ENCODE measurements at regions not wholly inside any gene's neighbourhood (a gene's known extent, or its start where the extent isn't known, plus 50 kb on each side); places are given as distances from the start of the nearest gene placed in this dataset.
"Not testable (repeated sequence)": the region's sequence is repeated elsewhere in the genome, so short reads cannot be mapped to it uniquely, and the experiment has no call there.

DNA sequence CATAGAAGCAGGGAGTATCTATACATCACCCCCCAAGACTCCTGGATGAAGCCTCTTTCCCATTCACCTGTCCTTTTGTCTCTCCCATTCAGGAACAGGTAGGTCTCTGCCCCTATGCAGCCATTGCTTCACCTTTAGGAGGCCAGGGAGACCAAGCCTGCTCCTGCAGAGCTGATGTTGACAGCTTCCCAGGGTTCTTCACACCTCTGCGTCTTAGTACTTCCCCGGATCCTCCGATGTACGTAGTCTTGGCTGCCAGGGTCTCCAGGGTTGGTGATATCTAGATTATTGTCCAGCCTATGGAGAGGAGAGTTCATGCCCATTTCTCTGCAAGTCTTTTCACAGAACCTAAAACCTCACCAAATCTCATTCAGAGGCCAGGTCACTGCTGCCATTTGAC is 365.7 kb upstream of the KLF6 start:
- Histone ChIP-seq H3K9me3 (no peaks in the 10 kb centered on the region), H3K4me1 (no peaks in the 10 kb centered on the region), H3K4me3 (no peak overlapping the region), H3K36me3 (no peaks in the 10 kb centered on the region), H3K27ac (no peak overlapping the region), H3K27me3 (replicated peaks in 1 of 7) (no peaks in the 10 kb centered on the region)
- no peak for TF ChIP-seq POLR2A (IDR thresholded peaks at IDR 0.05)
- TF ChIP-seq, protein P1, sequence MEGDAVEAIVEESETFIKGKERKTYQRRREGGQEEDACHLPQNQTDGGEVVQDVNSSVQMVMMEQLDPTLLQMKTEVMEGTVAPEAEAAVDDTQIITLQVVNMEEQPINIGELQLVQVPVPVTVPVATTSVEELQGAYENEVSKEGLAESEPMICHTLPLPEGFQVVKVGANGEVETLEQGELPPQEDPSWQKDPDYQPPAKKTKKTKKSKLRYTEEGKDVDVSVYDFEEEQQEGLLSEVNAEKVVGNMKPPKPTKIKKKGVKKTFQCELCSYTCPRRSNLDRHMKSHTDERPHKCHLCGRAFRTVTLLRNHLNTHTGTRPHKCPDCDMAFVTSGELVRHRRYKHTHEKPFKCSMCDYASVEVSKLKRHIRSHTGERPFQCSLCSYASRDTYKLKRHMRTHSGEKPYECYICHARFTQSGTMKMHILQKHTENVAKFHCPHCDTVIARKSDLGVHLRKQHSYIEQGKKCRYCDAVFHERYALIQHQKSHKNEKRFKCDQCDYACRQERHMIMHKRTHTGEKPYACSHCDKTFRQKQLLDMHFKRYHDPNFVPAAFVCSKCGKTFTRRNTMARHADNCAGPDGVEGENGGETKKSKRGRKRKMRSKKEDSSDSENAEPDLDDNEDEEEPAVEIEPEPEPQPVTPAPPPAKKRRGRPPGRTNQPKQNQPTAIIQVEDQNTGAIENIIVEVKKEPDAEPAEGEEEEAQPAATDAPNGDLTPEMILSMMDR (IDR thresholded peaks at IDR 0.05 in 8 of 11, conservative IDR thresholded peaks at IDR 0.05 in 3 of 11): no peak
- no peak for TF ChIP-seq POLR2AphosphoS5 (IDR thresholded peaks at IDR 0.05)
- 96 to 100% (median 97%) methylated on average over 4 of the region's 4 CpGs for WGBS, 5 donors
- no peak for DNase-seq
- intact Hi-C loops (cut with DNase I; ENCODE audit: low total_unique reads): no loop called here

DNA sequence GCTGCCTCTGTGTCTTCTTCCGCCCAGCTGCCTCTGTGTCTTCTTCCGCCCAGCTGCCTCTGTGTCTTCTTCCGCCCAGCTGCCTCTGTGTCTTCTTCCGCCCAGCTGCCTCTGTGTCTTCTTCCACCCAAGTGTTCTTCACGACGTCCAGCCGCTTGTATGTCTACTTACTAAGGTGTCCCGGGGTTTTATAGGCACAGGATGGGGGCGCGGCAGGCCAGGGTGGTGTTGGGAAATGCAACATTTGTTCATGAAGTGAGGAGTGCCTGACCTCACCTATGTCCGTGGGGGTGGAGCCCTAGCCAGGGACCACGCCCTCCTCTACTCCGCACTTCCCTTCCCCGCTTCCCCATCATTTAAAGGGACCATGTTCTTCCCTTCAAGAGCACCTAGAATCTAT is 364.5 kb upstream of the KLF6 start:
- DNase-seq; H3K4me3 ChIP-seq; H3K36me3 ChIP-seq; intact Hi-C loops (cut with DNase I; ENCODE audit: low total_unique reads); H3K27ac ChIP-seq; H3K9me3 ChIP-seq; H3K4me1 ChIP-seq; H3K27me3 ChIP-seq (replicated peaks in 1 of 7): not testable (repeated sequence)
- WGBS, 5 donors: 88 to 96% (median 91%) methylated on average over 13 to 14 of the region's 14 CpGs

DNA sequence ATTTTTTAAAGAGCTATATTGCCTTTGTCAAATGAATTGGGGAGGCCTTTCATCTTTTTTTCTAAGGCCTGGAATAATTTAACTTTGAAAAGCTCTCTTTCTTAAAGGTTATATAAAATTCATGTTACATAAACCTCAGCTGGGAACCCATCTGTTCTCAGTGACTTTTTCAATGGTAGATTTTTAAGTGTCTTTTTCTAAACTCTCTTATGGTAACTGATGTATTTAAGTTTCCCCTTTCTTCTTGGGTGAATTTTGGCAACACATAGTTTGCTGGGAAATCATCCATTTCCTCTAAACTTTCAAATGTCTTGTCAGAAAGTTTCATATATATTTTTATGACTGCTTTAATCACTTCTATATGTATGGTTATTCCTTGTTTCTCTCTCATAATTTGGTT is 362.2 kb upstream of the KLF6 start:
- Histone ChIP-seq H3K4me3 (no peak overlapping the region), H3K36me3 (no peaks in the 10 kb centered on the region), H3K27me3 (replicated peaks in 1 of 7) (no peaks in the 10 kb centered on the region), H3K9me3 (no peaks in the 10 kb centered on the region), H3K4me1 (no peaks in the 10 kb centered on the region), H3K27ac (no peak overlapping the region)
- intact Hi-C loops (cut with DNase I; ENCODE audit: low total_unique reads): no loop called here
- TF ChIP-seq POLR2A (IDR thresholded peaks at IDR 0.05): no peak
- no peak for TF ChIP-seq POLR2AphosphoS5 (IDR thresholded peaks at IDR 0.05)
- TF ChIP-seq, protein P1 (IDR thresholded peaks at IDR 0.05 in 8 of 11, conservative IDR thresholded peaks at IDR 0.05 in 3 of 11): no peak
- no peak for DNase-seq

DNA sequence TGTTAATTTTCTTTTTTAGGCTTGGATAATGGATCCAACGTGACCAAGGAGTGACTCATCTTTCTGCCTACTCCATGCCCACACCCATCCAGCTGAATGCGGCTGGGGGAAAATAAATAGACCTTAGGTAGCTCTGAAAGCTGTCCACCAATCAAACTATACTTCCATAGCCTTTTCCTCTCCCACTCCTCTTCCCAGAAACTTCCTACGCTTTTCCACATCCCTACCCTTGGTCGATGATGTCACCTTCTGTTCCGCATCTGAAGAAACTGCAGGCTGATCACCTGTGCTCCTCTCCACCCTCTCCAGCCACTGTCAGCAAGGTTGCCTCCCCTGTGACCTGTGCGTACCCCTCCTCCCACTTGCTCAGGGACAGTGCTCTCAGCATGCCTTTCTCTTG is 359.8 kb upstream of the KLF6 start:
- H3K27ac ChIP-seq: no peak overlapping the region
- H3K9me3 ChIP-seq: peaks cover 4 to 23% (median 21%) of the 10 kb centered on the region in 8 donors
- no peaks in the 10 kb centered on the region for H3K4me1 ChIP-seq
- H3K27me3 ChIP-seq (replicated peaks in 1 of 7): no peaks in the 10 kb centered on the region
- no peak overlapping the region for H3K4me3 ChIP-seq
- intact Hi-C loops (cut with DNase I; ENCODE audit: low total_unique reads): no loop called here
- no peak for TF ChIP-seq POLR2A (IDR thresholded peaks at IDR 0.05)
- TF ChIP-seq, protein P1 (IDR thresholded peaks at IDR 0.05 in 8 of 11, conservative IDR thresholded peaks at IDR 0.05 in 3 of 11): no peak
- TF ChIP-seq POLR2AphosphoS5 (IDR thresholded peaks at IDR 0.05): no peak
- no peak for DNase-seq
- no peaks in the 10 kb centered on the region for H3K36me3 ChIP-seq
- WGBS, 5 donors: 87 to 93% (median 90%) methylated on average over 6 of the region's 6 CpGs

DNA sequence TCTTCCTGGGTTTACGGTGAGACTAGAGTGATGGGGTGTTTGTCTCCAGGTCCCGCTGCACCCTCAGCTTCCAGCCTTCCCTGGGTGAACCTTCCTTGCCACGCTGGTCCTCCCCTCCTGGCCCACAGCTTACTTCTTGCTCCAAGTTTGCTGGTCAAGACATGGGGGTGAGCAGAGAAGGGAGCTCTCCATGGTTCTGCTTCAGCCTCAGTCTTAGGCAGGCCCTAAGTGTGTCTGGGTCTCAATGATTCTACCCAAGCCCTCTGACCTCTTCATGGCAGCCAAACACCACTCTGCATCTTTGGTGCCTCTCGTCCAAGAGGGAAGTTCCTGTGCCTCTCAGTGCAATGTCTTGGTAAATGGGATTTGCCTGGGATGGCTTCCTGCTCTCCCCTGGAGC is 356.5 kb upstream of the KLF6 start:
- H3K27ac ChIP-seq: no peak overlapping the region
- no peak overlapping the region for H3K4me3 ChIP-seq
- H3K9me3 ChIP-seq: peaks cover 5 to 32% (median 25%) of the 10 kb centered on the region in 8 donors
- no peak for TF ChIP-seq POLR2AphosphoS5 (IDR thresholded peaks at IDR 0.05)
- TF ChIP-seq POLR2A (IDR thresholded peaks at IDR 0.05): no peak
- TF ChIP-seq, protein P1 (IDR thresholded peaks at IDR 0.05 in 8 of 11, conservative IDR thresholded peaks at IDR 0.05 in 3 of 11): no peak
- peaks cover 0 to 5% (median 4%) of the 10 kb centered on the region in 6 donors for H3K4me1 ChIP-seq
- DNase-seq: no peak
- no peaks in the 10 kb centered on the region for H3K36me3 ChIP-seq
- intact Hi-C loops (cut with DNase I; ENCODE audit: low total_unique reads): no loop called here
- WGBS, 5 donors: 84 to 95% (median 91%) methylated on average over 4 of the region's 4 CpGs
- no peaks in the 10 kb centered on the region for H3K27me3 ChIP-seq (replicated peaks in 1 of 7)
